Glomerular visceral epithelial cell (primary cell): ENCODE measurements at regions not wholly inside any gene's neighbourhood (a gene's known extent, or its start where the extent isn't known, plus 50 kb on each side); places are given as distances from the start of the nearest gene placed in this dataset.

Experiments
- DNase-seq: peaks from one replicate; pipeline ENCODE4 v3.0.0-alpha.2; 2016; ENCODE audit errors: extremely low spot score

DNA sequence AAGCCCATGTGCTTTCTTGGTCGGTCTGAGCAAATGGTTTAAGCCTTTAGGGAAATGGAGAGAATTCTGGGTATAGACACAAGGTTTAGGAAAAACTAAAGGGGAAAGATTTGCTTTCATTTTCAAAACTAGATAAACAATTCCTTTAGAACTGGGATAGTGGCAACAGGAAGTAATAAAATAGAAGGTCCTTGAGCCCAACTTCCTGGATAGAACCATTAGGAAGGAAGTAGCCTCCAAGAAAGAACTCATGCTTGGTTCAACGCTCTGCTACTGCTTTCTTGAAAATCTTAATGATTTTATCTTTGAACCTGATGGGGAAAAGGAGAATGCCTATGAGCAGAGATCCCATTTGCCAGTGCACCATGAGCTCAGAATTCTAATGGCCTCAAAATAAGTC is 147.0 kb upstream of the THRB start:
- DNase-seq: no peak

DNA sequence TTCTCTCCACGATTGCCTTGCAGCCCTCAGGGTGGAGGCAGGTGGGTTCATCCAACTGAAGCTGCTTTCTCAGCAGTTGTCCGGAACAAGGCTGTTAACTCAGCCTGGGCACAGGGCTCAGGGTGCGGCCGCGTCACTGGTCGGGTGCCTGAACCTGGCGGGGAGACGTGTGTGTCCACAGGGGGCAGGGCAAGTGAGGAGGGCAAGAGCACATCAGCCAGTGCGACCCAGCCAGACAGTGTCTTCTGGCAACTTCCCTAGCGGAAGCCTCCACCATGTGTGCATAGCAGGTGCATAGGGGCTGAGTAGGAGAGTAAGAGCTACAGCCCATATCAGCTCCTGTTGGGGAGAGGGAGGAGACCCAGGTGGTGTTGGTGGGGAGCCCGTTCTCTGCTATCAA is 150.4 kb upstream of the THRB start:
- DNase-seq: no peak

DNA sequence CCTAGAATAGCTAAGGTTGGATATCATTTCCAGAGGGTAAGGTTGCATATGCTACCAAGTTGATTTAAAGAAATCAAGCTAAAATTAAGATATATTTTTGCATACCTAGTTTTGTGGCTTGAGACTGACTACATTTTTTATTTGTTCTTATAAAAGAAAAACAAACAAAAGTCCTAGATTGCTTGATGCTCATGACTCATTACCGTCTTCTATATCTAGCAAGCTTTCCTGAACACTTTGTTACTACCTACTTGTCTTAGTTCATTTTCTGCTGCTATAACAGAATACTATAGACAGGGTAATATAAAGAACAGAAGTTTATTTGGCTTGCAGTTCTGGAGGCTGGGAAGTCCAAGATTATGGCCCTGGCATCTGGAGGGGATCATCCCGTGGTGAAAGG is 152.1 kb upstream of the THRB start:
- DNase-seq: no peak

DNA sequence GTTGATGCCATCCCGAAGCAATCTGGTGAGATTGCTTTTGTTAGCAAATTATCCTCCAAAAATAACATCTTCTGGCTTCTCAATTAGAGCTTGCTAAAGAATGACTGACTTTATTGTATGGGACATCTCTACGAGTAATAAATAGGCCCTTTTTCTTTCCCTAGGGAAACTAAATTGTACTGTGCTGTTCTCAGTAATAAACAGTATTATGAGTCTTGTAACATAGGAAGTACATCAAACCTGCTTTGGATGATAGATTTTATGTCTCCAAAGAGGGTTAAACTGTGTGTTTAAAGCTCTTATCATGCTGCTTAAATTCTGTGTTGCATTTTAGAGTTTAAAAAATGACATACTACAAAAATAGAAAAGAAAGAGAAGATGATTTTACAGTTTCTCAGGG is 153.4 kb upstream of the THRB start:
- no peak for DNase-seq

DNA sequence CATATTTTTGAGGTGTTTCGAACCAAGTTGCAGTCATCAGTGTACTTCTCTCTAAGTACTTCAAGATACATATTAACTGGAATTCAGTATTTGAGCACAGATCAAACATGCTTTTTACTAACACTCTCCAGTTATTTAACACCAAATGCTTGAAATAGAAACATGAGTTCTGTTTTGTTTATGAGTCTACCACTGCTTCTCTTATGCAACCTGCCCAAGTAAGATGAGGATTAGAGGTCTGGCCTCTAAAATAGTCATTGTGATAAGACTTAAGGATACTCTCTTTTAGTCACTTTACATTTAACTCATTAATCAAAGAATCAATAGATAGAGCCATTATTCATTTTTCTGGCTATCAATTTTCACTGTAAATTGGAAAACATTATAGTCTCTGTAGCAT is 156.2 kb upstream of the THRB start:
- DNase-seq: no peak

DNA sequence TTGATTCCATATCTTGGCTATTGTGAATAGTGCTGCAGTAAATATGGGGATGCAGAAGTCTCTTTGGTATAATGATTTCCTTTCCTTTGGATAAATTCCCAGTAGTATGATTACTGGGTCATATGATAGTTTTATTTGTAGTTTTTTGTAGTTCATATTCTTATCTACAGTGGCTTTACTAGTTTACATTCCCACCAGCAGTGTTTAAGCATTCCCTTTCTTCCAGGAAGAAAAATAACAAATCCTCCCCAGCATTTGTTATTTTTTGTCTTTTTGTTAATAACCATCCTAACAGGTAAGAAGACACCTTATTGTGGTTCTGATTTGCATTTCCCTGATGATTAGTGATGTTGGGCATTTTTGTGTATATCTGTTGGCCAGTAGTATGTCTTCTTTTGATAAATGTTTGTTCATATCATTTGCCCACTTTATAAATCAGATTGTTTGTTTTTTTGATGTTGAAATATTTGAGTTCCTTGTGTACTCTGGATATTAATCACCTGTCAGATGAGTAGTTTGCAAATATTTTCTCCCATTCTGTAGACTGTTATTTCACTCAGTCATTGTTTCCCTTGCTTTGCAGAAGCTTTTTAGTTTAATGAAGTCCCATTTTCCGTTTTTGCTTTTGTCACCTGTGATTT is 163.3 kb upstream of the THRB start:
- DNase-seq: no peak

DNA sequence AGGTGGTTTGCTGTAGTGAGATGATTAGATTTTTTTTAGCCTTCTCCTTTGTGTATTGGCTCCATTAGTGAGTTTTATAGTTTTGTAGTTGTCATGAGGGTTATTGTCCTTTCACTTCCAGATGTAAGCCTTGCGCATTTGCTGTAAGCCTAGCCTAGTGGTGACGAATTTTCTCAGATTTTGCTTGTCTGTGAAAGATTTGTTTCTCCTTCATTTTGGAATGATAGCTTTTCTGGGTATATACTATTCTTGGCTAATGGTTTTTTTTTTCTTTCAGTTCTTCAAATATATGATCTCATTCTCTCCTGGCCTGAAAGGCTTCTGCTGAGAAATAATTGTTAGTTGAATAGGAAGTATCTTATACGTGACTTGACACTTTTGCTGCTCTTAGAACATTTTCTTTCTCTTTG is 166.5 kb upstream of the THRB start:
- no peak for DNase-seq

DNA sequence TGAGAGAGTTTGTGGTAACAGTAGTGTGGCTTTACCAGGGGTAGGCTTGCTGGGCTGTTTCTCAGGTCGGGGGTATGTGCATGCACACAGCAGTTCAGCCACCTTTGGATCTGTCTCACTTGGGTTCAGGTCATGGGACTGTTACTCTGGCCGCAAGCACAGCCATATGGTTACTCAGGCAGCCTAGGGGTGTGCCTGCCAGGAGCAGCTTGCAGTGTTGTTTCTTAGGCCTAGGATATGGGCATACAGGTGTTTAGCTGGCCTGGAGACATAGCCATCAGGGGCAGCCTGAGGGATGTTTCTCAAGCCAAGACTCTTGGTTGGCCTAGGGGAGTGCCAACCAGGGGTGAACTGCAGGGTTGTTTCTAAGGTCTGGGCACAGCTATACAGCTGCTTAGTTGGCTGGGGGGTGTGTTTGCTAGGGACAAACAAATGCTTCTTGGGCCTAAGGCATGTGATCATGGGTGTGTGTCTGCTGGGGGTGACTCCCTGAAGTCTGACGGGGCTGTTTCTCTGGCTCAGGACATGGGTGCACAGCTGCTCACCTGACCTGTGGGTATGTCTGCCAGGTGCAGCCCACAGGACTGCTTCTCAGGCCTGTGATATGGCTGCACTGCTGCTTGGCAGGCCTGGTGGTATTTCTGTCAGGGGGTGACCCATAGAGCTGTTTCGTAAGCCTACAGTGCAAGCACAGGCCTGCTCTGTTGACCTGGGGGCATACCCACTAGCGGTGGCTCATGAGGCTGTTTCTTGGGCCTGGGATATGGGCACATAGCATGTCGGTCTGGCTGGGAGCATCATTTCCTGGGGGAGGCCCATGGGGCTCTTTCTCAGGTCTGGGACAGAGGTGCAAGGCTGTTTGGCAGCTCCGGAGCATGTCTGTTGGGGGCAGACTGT is 168.0 kb upstream of the THRB start:
- no peak for DNase-seq

DNA sequence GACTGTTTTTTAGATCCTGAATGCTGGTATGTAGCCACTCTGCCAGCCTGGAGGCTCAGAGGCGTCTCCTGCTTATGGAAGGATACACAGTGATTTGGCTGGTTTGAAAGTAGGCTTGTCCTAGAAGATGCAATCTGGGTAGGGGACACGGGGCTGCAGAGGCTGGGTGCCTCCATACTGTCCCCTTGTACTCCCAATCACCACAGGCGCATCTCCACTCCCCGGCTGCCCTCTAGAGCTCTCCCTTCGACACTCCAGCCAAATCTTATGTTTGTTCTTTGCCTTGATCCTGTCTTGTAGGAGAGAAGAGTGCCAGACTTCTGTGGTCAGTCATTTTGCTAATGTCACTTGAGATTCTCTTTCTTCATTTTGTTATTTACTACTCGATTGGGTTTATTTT is 168.8 kb upstream of the THRB start:
- no peak for DNase-seq

DNA sequence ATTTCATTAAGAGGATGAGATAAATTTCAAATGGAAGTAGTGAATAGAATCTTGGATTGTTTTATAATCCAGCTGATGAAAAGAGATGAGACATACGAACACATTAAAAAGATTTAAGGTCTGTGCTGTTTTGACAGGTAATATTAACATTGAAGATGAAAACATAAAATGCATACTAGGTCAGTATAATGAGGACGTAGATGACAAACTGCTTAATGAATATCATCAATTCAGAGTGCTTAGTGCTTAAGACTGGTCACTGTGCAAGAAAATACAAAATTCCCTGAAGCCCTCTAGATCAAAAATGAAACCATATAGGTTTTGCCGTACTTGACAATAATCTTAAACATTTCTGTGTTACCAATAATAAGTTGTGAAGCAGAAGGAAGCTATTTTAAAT is 173.4 kb upstream of the THRB start:
- no peak for DNase-seq

DNA sequence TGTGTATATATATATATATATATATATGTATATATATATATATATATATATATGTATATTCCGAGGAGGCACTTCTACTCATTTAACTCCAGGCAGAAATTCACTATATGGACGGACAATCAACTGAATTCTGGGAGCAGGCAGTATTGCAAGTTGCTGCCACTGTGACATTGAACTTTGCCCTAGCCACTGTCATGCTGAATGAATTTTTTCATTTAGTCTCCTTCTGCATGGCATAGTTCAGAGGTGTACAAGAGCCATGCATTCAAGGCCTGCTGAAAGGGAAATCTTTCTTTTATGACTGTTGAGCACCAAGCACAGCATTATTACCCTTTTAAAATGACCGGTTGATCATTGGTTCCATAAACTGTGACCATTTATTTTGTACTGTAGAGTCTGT is 176.2 kb upstream of the THRB start:
- no peak for DNase-seq

DNA sequence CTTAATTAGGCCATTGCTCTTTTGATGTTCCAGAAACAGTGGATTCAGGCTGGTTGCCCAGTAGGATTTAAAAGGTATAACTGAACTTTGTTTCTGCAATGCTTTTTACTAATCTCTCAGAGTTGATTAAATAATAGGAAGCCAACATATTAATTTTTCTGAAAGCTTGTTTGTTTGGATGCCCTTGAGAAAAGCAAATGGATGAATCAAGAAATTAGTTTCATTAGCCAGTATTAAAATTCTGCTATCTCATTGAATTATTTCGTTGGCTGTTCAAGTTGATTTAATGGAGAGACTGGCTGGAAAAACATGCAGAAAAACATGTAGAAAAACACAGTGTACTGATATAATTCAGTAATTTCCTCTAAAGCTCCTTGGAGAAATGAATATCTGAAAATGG is 178.9 kb upstream of the THRB start:
- no peak for DNase-seq

DNA sequence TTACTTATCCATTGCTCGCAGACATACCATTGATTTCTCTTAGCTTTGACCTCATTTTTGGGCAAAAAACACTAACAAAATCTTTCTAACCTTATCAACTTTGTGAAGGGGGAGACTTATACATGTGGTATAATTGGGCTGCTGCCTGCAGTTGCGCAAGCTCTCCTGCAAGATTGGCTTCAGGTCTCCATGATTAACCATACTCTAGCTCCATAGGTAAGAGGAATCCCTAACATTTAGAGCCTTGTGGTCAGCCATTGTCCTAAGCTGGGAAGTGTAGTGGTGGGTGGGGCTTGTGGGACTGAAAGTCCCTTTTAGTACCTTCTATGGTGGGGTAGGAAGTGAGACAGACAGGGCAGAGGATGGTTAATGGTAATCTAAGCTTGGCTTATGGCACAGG is 179.6 kb upstream of the THRB start:
- no peak for DNase-seq

DNA sequence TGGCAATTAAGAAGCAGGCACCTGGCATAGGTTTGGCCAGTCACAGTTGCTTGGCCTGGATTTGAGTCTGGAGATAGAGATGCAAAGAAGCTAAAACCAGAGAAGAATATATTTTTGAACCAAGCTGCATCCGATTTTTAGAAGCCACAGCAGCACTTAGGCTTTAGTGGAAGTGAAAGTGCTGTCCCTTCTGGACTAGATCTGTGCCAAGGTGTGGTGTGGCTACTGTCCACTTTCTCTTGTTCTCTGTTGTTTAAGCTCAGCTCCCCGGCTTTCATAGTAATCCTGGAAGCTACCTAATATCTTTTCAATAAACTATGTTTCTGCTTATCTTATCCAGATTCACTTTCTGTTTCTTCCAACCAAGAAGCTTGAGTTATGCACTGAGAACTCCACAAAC is 183.4 kb upstream of the THRB start:
- no peak for DNase-seq

DNA sequence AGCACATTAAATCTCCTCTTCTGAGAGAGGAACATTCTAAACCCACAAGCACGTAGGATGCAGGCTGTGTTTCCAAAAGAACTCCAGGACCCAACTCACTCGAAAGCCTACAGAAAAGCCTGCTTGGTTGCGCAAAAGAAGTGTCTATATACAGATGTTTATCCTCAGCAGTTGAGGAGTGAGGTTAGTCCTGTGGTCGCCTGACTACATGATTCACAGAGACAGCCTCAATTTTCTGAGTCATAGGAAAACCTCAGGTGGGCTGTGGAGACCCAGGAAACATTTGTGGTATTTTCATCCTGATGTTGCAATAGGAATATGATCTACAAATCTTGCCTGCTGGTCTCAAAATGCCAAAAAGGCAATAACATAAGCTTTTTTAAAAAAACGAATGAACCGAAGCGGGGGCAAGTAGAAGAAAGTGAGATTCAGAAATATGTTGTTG is 183.8 kb upstream of the THRB start:
- DNase-seq: peak; percentile 94

DNA sequence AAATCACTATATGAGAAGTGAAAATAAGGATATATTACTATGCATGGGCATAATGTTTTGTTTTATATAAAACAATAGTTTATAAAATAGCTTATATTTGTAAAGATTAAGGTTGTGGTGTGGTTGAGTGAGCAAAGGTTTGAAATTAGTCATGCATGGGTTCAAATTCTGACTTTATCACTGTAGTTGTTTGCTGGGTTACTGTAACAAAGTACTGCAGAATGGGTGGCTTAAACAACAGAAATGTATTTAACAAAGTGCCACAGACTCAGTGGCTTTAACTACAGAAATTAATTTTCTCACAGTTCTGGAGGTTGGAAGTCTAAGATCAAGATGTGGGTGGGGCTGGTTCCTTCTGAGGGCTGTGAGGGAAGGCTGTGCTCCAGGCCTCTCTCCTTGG is 184.8 kb upstream of the THRB start:
- no peak for DNase-seq

DNA sequence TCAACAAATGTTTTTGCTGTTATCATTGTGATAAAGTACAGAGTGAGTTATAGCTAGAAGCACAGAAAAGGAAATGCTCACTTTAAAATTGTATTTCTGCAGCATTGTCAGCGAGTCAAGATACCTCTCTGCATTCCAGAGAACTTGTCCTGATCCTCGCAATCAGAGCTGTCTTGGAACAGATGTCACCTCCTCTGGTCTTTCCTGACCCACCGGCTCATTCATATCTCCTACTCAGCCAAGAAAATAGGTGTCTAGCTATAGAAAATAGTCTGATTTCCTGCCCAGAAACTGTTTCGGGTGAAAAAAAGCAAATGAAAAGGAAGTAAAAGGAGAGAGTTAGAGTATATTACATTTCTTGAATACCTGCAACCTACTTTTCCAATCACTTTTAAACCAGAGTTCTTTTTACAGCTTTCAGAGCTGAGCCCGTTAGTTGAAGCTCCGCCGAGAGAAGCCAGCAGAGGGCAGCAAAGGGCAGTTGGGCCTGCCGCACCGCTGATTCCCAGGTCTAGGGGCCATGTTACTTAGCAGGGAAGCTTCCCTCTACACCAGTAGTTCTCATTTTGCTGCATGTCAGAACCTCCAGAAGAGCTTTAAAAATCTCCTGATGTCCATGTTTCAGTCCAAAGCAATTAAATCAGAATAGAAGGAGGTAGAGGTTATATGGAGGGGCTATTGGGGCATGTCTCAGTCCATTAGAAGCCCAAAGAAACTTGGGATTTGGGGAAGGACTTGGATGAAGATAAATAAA is 185.7 kb upstream of the THRB start:
- peak; percentile 23 for DNase-seq

DNA sequence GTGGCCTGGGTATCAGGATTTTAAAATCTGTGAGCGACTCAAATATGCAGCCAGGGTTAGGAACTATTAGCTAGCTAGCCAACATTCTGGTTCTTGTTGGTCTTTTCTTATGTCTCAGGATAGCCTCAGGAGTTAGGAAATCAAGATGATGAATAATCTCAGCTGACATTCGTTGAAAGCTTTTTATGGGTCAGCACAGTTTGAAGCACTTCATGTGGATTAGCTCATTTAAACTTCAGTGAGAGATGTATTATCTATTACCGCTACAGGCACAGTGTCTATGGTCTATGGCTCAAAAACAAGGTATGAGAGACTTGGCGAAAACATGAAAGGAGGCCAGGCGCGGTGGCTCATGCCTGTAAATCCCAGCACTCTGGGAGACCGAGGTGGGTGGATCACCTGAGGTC is 187.5 kb upstream of the THRB start:
- DNase-seq: no peak

DNA sequence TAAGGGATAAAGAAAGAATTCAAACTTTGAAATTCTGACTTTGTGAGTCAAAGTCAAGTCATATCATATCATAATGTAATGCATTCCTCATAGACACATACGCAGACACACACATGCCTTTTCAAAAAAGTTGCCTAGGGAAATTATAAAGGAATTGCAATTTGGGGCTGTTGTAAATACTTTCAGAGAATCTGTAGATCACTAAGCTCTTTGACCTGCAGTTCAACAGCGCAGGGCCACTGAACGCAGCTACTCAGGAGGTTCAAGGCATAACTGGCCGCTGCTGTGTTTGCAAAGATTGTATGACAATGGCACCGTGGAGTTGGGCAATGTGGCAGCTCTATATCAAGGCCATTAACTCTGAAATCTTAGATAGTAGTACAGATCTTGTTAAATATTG is 188.4 kb upstream of the THRB start:
- DNase-seq: no peak

DNA sequence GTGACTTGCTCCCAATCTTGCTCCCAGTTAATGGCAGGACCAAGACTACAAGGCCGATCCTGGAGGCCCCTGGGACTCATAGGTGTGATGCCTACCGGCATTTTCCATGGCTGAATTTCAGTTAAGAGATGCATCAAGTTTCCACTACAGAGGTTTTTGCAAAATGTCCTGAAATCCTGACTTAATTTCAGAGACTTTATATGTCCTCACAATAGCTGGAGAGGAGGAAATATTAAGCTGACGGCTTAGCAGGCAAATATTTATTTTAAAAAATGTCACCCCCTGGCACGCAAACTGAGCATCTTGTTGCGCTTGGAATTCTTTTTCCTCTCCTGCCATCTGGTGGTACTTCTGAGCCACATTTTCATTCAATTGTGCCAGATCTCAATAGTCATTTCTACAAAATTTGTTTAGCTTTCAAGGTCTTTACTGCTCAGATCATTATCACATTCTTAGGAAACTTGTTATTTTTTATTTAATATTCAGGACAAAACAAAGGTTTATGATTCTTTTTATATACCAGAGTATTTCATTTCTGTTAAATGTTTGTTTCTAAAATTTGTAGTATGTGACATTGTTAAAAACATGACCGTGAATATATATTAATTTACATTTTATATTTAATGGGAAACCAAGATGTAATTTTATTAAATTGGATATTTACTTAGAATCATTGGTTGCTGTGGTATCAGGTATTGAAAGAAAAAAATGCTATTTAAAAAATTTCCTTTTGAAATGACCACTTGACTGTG is 189.2 kb upstream of the THRB start:
- peak; percentile 53 for DNase-seq

DNA sequence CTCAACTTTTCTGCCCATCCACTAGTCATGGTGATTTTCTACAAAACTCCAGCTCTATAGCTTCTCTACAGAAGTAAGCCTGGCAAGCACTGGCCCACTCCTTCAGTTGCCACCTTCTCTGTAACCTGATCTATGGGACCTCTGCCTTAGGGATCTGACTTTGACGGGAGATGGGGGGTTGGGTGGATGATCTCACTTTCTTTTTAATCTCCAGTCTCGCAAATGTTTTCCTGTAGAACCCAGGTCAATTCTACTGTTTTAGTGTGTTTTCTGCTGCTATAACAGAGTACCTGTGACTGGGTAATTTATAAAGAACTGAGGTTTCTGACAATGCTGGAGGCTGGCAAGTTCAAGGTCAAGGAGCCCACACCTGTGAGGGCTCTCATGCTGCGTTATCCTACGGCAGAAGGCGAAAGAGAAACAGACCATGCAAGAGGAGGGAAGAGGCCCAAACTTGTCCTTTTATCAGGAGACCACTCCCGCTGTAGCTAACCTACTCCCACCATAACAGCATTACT is 189.9 kb upstream of the THRB start:
- no peak for DNase-seq

DNA sequence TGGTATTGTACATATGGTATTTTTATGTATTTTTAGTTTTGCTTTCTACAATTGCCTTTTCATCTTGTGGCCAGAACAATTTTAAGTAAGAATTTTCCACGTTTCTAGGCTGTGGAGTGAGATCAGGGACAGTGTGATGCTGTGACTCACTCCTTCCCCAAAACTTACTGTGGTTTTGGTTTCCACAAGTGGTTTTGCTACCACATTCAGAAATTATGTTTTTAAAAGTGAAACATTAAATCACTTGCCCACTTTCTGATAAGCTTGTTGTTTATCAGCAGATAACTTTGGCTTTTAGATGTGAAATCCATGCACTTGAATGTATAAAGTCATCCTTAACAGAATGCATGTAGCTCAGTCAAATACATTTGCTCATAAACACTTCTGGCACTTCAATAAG is 192.2 kb upstream of the THRB start:
- DNase-seq: peak; percentile 71
